Vagina (tissue), 2 donors: ENCODE measurements at regions not wholly inside any gene's neighbourhood (a gene's known extent, or its start where the extent isn't known, plus 50 kb on each side); places are given as distances from the start of the nearest gene placed in this dataset.

ENCODE experiments used
- DNase-seq, 2 donors: peaks; one replicate each; pipeline ENCODE4 v3.0.0-alpha.2; 2017; ENCODE audit errors: extremely low spot score in 2 of 2
- H3K27ac ChIP-seq: fragments of 200-600 bp; sonication (generic); one replicate; pipeline ENCODE4 v1.5.1; 2019
- H3K27me3 ChIP-seq: fragments of 200-600 bp; sonication (generic); one replicate; pipeline ENCODE4 v1.5.1; 2019
- H3K36me3 ChIP-seq, 2 donors: fragments of 200-600 bp; sonication (generic); one replicate each; pipeline ENCODE4 v1.5.1; 2017 to 2019
- H3K4me1 ChIP-seq: fragments of 200-600 bp; sonication (generic); one replicate; pipeline ENCODE4 v1.5.1; 2019
- H3K4me3 ChIP-seq, 2 donors: fragments of 200-600 bp; sonication (generic); 1 replicate in 1 of 2; 2 replicates in 1 of 2; pipeline ENCODE4 v1.5.1; 2016 to 2019
- H3K9me3 ChIP-seq: fragments of 200-600 bp; sonication (generic); one replicate; pipeline ENCODE4 v1.5.1; 2019
- CTCF ChIP-seq, 3 experiments: fragments of 450-650 bp in 2 of 3; fragments of 200-600 bp in 1 of 3; sonication (generic) in 1 of 3; IDR thresholded peaks; one replicate each; pipeline ENCODE4 v1.5.1; 2017 to 2019; ENCODE audit warnings: antibody characterized with exemption in 3 of 3, mild to moderate bottlenecking in 2 of 3, moderate library complexity in 2 of 3
- POLR2A ChIP-seq, 2 donors: fragments of 450-650 bp; IDR thresholded peaks; one replicate each; pipeline ENCODE4 v1.6.1; 2017; ENCODE audit warnings: antibody characterized with exemption in 2 of 2, mild to moderate bottlenecking in 2 of 2, moderate library complexity in 2 of 2
- POLR2AphosphoS5 ChIP-seq, 2 donors: sonication (generic); formaldehyde crosslinking; IDR thresholded peaks; one replicate each; pipeline ENCODE4 v1.9.0; 2017; ENCODE audit warnings: antibody characterized with exemption in 2 of 2, mild to moderate bottlenecking in 2 of 2, low read depth in 1 of 2; ENCODE audit not compliant: insufficient read depth in 1 of 2
- intact Hi-C: fragments of 100-400 bp; cut with DNase I; formaldehyde crosslinking; loops from one replicate; pipeline ENCODE4 v1.15.1; 2023

- H3K4me1 ChIP-seq = no peaks in the 10 kb centered on the region
- H3K27ac ChIP-seq = no peak overlapping the region
- no peaks in the 10 kb centered on the region for H3K36me3 ChIP-seq
- TF ChIP-seq POLR2AphosphoS5 (IDR thresholded peaks at IDR 0.05; ENCODE audit: insufficient read depth in 1 of 2, low read depth in 1 of 2) = no peak
- TF ChIP-seq POLR2A (IDR thresholded peaks at IDR 0.05) = no peak
- TF ChIP-seq CTCF (IDR thresholded peaks at IDR 0.05) = no peak
- no peaks in the 10 kb centered on the region for H3K9me3 ChIP-seq
- H3K4me3 ChIP-seq = no peak overlapping the region
- no peaks in the 10 kb centered on the region for H3K27me3 ChIP-seq
- intact Hi-C loops = no loop called here
- DNase-seq = no peak
These were observed 109.8 kb downstream of the CTTN start for GRCh38 chr11:70508231-70508480.

GRCh38 chr11:70509476-70509875 lies 111.1 kb downstream of the CTTN start:
- Histone ChIP-seq H3K27ac (no peak overlapping the region), H3K4me3 (no peak overlapping the region), H3K27me3 (no peaks in the 10 kb centered on the region), H3K9me3 (no peaks in the 10 kb centered on the region), H3K36me3 (no peaks in the 10 kb centered on the region), H3K4me1 (no peaks in the 10 kb centered on the region)
- DNase-seq = no peak
- TF ChIP-seq POLR2AphosphoS5 (IDR thresholded peaks at IDR 0.05; ENCODE audit: insufficient read depth in 1 of 2, low read depth in 1 of 2) = no peak
- TF ChIP-seq CTCF (IDR thresholded peaks at IDR 0.05) = no peak
- TF ChIP-seq POLR2A (IDR thresholded peaks at IDR 0.05) = no peak
- intact Hi-C loops = no loop called here

GRCh38 chr11:70510106-70510505 lies 111.8 kb downstream of the CTTN start:
- Histone ChIP-seq H3K9me3 (no peaks in the 10 kb centered on the region), H3K36me3 (no peaks in the 10 kb centered on the region), H3K27me3 (no peaks in the 10 kb centered on the region), H3K27ac (no peak overlapping the region), H3K4me3 (no peak overlapping the region), H3K4me1 (no peaks in the 10 kb centered on the region)
- DNase-seq = no peak
- intact Hi-C loops = no loop called here
- TF ChIP-seq CTCF (IDR thresholded peaks at IDR 0.05) = no peak
- no peak for TF ChIP-seq POLR2AphosphoS5 (IDR thresholded peaks at IDR 0.05; ENCODE audit: insufficient read depth in 1 of 2, low read depth in 1 of 2)
- no peak for TF ChIP-seq POLR2A (IDR thresholded peaks at IDR 0.05)

- no peaks in the 10 kb centered on the region for H3K9me3 ChIP-seq
- H3K27me3 ChIP-seq = no peaks in the 10 kb centered on the region
- TF ChIP-seq CTCF (IDR thresholded peaks at IDR 0.05) = no peak
- no peak overlapping the region for H3K27ac ChIP-seq
- no peaks in the 10 kb centered on the region for H3K36me3 ChIP-seq
- H3K4me3 ChIP-seq = no peak overlapping the region
- intact Hi-C loops = no loop called here
- no peaks in the 10 kb centered on the region for H3K4me1 ChIP-seq
- no peak for DNase-seq
These were observed 112.2 kb downstream of the CTTN start for GRCh38 chr11:70510571-70510970.

- intact Hi-C loops = no loop called here
- TF ChIP-seq POLR2AphosphoS5 (IDR thresholded peaks at IDR 0.05; ENCODE audit: insufficient read depth in 1 of 2, low read depth in 1 of 2) (no peak), POLR2A (IDR thresholded peaks at IDR 0.05) (no peak), CTCF (IDR thresholded peaks at IDR 0.05) (no peak)
These were observed 113.0 kb downstream of the CTTN start for GRCh38 chr11:70511345-70511744.

More at GRCh38 chr11:70511345-70511744, 113.0 kb downstream of the CTTN start:
- Histone ChIP-seq H3K4me1 (no peaks in the 10 kb centered on the region), H3K27ac (no peak overlapping the region), H3K9me3 (no peaks in the 10 kb centered on the region), H3K36me3 (no peaks in the 10 kb centered on the region), H3K27me3 (no peaks in the 10 kb centered on the region), H3K4me3 (no peak overlapping the region)
- DNase-seq = no peak
